GM19023 (cell line): ENCODE measurements at regions not wholly inside any gene's neighbourhood (a gene's known extent, or its start where the extent isn't known, plus 50 kb on each side); places are given as distances from the start of the nearest gene placed in this dataset.

Experiments used
- ATAC-seq: cut with Tn5 transposase; IDR thresholded peaks from one replicate; pipeline ENCODE4 v1.9.1; 2021; ENCODE audit warnings: mild to moderate bottlenecking, moderate library complexity; ENCODE audit not compliant: unreplicated experiment

DNA sequence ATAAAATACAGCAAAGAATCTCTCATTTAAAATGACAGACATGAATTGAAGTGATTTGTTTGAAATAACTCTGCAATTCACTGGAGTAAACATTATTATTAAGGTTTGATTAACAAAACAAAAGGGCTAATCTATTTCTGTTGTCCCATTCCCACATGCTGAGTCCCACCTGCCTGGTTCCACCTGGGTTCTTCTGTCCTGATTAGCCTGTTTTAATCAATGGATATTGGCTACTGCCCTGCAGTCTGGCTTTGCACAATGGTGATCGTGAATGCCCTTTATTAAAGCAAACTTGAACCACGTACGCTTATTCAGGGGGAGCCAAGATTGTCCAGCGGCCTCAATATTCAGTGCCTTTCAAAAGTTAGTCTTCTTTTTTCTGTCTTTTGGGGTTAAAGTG lies 72.8 kb upstream of the CDH19 start:
- ATAC-seq: no peak

DNA sequence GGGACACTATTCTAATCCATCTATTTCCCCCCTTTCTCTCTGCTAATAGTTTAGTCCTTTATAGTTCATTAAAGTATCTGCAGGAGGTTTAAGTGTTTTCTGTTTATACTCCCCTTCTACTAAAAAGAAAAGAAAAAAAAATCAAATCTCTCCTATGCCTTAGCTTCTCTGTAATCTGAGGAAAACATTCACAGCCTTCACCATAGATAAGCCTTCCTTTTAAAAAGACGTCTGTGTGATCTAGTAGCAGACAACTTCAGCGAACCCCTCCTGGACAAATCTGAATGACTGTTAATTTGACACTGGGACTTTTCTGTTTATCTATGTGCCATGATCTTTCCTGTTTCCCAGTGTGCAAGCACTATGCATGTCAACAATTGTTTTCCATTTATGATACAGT lies 70.4 kb upstream of the CDH19 start:
- ATAC-seq: no peak

DNA sequence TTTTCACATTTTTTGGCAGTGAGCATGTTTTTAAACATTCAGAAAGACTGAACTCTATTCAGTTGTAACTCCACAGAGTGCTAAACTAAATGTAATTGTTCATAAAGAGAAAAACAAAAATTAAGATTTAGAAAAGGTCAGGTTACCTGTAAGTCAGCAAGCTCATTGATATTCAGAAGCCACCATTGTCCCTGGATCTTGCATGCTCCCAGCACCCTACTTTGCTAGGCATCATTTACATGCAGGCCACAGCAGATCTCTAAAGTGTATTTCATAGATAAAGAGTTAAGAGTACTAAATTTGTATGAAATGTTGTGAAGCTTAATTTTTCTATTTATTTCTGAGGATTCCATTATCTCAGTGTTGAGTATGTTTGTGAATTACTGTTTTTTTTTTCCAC lies 64.8 kb upstream of the CDH19 start:
- no peak for ATAC-seq

DNA sequence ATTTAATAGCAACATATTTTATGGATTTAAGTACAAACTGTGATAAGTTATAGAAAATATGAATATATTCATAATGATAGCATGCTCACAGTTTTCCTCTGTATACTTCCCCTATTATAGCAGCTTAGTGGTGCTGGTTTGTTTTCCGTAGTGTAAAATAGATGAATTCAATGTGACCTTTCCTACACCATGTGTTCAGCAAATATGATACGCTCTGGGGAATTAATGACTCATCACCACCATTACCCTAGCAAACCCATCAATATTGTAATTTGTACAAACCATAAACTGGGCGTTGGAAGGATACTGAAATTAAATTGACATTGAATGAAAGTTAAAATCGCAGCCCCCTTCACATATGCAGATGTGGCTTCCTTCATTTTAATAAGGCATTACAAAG lies 58.7 kb upstream of the CDH19 start:
- no peak for ATAC-seq

DNA sequence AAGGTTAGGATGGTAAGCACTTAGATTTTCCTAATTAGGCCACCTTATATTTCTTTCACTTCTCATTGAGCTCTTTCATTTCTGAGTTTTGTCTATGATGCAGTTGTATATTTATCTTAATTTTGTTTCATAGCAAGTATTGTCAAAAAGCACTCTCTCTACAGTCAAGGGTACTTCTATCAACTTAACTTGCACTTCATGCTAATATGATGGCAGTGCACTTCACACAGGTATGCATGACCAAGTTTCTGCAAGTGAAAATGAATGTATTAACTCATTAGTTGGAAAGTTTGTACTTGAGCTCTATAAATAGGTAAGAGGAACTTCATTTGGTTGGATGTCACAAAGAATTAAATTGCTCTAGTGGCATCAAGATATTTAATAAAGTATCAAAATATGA lies 51.5 kb upstream of the CDH19 start:
- ATAC-seq: no peak
